ENCODE measurements at regions not wholly inside any gene's neighbourhood (a gene's known extent, or its start where the extent isn't known, plus 50 kb on each side); places are given as distances from the start of the nearest gene placed in this dataset.
"Not testable (repeated sequence)": the region's sequence is repeated elsewhere in the genome, so short reads cannot be mapped to it uniquely, and the experiment has no call there.

DNA sequence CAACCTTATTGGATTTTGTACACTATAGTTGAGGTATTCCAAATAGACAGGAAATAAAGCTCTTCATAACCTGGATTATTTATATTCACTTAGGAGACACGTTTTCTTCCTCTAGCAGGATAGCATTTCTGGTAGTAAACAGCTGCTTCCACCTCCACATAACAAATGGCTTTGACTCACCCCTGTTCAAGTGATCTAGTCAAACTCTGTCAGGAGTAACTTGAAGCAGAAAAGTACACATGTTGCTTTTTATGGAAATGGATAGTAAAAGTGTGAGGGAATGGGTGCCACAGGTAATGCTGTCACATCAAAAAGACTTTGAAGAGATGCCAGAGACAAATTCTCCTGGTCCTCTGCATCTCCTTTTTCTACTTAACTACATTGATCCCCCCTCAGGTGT, 258.7 kb upstream of the SLC7A11 start:
- DNase-seq (ENCODE audit: low spot score): no peak

GRCh38 chr4:138499627-138500026, 257.5 kb upstream of the SLC7A11 start:
- DNase-seq (ENCODE audit: low spot score): no peak

DNA sequence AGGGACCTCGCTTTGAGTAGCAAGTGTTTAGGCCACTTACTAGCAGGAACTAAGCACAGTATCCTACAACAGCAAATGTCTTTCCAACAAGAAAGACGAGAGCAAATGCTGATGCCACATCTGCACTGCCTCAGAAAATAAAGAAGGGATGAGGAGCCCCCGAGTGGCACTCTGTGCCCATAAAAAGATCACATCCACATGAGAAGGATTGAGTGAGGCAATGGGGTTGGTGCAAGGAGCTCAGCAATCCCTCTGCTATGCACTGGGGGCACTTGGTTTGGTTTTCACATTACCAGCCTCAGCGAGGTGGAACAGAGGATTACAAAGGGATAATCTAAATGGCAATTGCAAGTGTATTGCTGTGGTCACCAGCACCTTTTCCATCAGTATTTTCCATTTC, 252.8 kb upstream of the SLC7A11 start:
- no peak for DNase-seq (ENCODE audit: low spot score)

DNA sequence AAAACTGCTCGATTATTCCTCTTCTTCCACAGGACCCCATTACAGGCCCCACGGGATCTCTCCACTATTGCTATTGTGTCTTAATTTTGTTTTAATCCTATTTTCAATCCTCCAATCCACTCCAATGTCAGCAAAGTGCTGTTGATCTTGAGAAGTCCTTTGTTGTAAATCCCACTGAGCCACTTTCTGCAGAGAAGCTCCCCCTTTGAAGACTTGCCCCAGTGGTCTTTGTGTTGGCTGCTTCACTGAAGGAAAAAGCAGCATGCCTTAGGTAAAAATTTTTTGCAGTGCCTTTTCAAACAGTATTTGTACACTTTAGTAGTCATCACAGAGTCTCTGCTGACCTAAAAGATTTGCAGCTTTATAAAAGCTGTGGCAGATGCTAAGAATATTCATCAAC, 252.0 kb upstream of the SLC7A11 start:
- no peak for DNase-seq (ENCODE audit: low spot score)

DNA sequence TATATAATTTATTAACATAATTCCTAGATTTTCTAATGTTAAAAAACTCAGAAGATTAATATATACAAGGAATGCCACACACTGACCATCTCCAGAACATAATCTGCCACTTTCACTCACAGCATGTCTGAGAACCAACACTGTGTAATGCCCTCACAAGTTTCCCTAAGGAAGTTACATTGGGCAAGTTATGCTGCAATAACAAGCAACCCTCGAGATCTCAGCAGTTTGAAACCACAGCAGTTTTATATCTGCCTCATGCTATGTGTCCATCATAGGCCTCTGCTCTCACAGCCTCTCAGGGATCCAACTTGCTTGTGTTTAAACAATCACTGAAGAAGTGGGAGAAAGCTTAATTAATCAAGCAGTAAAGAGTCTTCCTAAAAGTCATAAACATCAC, 250.0 kb upstream of the SLC7A11 start:
- DNase-seq (ENCODE audit: low spot score): no peak

GRCh38 chr4:138488533-138488932, 246.4 kb upstream of the SLC7A11 start:
- DNase-seq (ENCODE audit: low spot score): no peak

DNA sequence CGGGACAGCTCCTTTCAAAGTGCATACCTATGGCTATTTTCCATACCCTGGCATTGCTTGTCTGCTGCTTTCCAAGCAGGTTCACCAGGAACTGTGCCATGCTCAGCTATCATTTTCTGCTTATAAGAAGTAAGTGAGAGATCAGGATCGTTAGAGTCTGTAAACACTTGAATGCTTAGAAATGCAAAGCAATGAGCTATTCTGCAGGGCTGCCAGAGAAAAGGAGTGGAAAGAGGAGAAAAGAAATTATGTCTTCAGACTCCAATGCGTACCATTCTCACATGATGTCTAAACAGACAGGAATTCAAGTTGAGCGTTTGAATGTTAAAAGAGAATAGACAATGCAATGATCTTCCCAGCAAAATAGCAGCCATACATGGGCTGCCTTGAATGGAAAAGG, 245.5 kb upstream of the SLC7A11 start:
- no peak for DNase-seq (ENCODE audit: low spot score)

GRCh38 chr4:138487230-138487629, 245.1 kb upstream of the SLC7A11 start:
- no peak for DNase-seq (ENCODE audit: low spot score)

DNA sequence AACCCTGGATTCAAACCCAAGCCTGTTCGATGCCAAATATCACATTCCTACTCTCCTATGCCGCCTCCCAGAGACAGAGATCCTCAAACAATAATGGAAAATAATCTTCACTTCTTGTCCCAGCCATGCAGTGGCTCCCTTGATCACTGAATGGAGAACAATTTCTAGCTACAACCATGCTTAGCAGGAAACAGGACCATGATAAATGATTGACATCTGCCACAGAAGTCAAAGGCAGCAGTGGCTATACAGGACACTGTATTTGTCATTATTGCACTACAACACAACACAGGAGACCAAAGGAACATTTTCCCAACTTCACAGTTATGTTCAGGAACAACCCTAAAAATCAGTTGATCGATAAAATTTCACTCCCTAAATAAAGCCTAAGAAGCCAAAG, 243.3 kb upstream of the SLC7A11 start:
- no peak for DNase-seq (ENCODE audit: low spot score)

- DNase-seq (ENCODE audit: low spot score): no peak
Measured at GRCh38 chr4:138475116-138475515, 233.0 kb upstream of the SLC7A11 start.

DNA sequence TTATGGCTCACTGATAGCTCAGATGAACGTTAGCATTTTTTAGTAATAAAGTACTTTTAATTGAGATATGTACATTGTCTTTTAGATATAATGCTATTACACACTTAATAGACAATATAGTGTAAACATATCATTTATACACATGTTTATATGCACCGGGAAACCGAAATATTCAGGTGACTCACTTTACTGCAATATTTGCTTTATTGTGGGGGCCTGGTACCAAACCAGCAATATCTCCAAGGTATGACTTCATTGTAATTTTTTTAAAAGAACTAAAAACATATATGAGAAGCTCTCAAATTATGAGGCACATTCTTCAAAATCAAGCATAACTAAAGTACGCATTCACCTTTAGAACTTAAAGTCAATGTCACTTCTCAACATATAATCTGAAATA, 231.2 kb upstream of the SLC7A11 start:
- no peak for DNase-seq (ENCODE audit: low spot score)

DNA sequence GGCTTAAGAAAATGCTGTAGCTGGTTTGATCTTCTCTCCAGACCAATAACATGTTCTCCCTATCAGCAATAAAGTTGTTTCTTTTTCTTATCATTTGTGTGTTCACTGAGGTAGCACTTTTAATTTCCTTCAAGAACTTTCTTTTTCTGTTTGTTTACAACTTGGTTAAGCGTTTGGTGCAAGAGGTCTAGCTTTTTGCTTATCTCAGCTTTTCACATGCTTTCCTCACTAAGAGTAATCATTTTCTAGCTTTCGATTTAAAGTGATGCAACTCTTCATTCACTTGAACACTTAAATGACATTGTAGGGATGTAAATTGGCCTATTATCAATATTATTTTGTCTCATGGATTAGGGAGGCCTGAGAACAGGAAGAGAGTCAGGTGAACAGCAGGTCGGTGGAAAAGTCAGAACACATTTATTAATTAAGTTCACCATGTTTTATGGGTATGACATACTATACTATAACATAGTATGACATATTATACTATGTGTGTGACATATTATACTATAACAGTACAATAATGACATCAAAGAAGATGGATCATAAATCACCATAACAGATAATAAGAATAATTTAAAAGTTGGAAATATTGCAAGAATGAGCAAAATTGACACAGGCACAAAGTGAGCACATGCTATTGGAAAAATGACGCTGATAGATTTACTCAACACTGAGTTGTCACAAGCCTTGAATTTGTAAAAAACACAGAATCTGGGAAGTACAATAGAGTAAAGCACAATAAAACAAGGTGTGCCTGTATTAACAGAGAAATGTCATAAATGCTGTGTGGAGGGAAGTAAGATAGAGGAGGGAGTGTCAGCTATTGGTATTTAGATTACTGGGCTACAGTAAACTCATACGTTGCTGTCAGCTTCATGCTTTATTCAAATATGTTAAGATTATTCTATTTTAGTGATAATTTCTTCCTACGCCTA, 218.6 kb upstream of the SLC7A11 start:
- no peak for DNase-seq (ENCODE audit: low spot score)

DNA sequence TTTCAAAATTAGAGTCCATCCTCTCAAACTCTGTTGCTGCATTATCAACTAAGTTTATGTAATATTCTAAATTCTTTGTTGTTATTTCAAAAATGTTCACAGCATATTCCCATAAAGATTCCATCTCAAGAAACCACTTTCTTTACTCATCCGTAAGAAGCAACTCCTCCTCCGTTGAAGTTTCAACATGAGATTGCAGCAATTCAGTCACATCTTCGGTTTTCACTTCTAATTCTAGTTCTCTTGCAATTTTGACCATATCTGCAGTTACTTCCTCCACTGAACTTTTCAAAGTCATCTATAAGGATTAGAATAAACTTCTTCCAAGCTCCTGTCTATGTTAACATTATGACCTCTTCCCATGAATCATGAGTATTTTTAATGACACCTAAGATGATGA, 216.6 kb upstream of the SLC7A11 start:
- no peak for DNase-seq (ENCODE audit: low spot score)

- not testable (repeated sequence) for DNase-seq (ENCODE audit: low spot score)
Measured at GRCh38 chr4:138456349-138456748, 214.2 kb upstream of the SLC7A11 start.

DNA sequence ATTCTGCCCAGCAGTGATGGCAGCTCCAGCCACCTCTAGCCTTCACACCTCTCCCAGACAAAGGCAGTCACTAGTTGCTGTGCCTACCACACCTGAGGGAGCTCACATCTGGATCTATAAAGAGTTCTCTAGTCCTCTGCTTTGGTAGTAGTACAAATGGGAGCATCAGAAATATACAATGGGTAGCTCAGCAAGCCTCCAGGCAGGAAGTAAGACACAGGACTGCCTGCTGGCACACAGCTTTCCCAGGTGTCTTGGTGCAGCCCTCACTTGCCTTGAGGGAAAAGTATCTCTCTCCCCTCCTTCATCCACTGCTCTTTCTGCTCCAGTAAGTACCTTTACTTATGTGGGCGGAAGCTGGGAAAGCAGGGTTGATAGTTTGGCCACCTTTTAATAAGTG, 212.9 kb upstream of the SLC7A11 start:
- no peak for DNase-seq (ENCODE audit: low spot score)

DNA sequence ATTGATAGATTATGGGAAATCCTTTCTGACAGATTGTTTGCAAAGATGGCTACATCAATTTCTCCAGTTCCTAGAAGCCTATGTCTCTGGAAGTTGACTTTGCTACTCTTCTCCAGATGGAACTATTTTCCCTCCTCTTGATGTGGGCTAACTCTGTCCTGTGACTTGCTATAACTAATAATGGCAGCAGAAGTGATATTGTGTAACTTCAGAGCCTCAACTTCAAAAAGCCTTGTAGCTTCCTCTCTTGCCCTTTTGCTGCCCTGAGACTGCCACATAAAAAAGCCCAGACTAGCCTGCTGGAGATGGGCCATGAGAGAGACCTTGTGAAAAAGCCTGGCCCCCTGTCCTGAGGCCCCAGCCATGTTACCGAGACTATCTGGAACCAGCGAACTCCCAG, 210.7 kb upstream of the SLC7A11 start:
- no peak for DNase-seq (ENCODE audit: low spot score)

- DNase-seq (ENCODE audit: low spot score): no peak
Measured at GRCh38 chr4:138451276-138451663, 209.1 kb upstream of the SLC7A11 start.

DNA sequence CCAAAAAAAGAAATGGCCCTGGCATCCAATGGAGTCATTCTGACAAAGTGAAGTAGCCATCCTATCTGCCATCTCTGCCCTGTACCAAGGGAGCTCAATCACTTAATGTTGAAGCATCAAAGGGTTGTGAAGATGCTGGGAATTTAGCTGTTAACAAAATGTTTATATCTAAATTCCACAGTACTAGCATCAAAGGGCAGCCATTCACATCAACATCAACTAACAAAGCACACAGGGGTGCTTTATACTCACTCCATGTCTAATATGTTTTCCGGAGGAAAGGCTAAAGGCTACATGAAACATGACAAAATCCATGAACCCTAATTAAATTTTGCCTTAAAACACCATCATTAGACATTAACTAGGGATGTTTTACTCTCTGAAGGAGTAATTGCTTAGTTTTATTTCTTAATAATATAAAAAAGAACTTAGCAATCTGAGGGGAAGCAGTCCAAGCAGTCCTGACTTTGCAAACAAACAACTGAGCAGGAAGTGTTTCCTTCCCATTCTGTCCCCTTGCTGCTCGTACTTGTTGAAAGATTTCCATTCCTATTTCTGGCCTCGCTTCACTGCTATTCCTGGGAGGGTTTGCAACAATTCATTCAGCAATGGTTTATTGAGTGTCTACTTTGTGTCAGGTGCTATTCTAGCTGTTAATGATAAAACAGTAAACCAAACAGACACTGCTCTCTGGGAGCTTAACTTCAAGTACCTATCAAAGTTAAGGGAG, 208.6 kb upstream of the SLC7A11 start:
- no peak for DNase-seq (ENCODE audit: low spot score)

GRCh38 chr4:138449938-138450337, 207.8 kb upstream of the SLC7A11 start:
- DNase-seq (ENCODE audit: low spot score): no peak

DNA sequence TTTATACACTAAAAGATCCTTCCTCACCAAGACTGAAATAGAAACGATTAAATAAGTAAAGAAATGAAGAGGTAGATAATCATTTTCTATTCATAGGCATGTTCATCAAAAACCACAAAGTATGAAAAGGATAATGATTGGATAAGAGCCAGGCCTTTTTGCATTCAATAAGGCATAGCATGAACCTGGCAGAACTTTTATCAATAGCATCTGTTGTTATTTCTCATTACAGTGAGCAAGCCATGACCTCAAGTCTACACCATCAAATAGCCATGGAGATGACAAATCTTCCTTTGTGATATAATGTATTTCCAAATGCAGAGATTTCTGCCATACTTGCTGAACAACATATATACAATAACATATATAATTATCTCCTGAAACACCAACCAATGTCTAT, 206.0 kb upstream of the SLC7A11 start:
- DNase-seq (ENCODE audit: low spot score): no peak

GRCh38 chr4:138446456-138446855, 204.3 kb upstream of the SLC7A11 start:
- DNase-seq (ENCODE audit: low spot score): no peak

DNA sequence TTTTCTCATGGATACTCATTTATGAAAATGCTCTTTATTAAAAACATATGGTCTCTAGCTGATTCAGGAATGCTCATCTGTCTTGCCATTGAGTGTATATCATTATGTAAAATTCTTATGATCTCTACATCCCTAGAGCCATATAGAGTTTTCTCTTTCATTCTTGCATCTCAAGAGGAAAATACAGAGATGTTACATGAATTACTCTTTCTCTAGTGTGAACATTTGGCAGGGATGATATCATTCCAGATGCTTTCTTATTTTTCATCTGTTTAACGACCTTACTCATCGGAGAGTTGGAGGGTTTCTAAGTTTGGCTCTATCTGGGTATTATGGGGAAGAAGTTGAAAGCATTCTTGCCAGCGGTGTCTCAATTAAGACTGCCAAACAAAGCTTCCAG, 202.9 kb upstream of the SLC7A11 start:
- no peak for DNase-seq (ENCODE audit: low spot score)

DNA sequence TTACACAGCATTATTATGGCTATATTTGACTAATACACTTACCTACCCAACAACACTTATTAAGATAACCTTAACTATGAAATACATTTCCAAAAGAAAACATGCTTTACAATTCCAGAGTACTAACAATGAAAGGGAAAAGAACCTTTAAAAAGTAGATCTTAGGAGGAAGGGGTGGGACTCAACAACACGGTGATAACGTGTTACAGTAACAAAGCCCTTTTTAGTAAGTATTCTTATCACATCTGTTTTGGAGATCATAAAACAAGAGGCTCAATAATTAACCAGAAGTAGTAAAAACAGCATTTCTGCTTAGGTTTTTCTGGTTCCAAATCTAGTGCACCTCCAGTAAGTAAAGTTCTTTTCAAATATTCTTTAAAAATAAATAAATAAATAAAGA, 202.1 kb upstream of the SLC7A11 start:
- no peak for DNase-seq (ENCODE audit: low spot score)

Measured in mucosa of gallbladder (tissue), 1 donor.